ENCODE measurements at regions not wholly inside any gene's neighbourhood (a gene's known extent, or its start where the extent isn't known, plus 50 kb on each side); places are given as distances from the start of the nearest gene placed in this dataset.

- TF ChIP-seq CTCF (IDR thresholded peaks at IDR 0.05; ENCODE audit: extremely low read depth, insufficient read depth, missing control alignments), result no peak
- in situ Hi-C loops (cut with MboI; ENCODE audit: low pct_unique_long_range_greater_than_20kb, low sequenced_read_pairs, unreplicated experiment), result no loop called here
- DNase-seq (ENCODE audit: low spot score), result no peak
Observed at GRCh38 chr4:188826393-188826792, 687.2 kb downstream of the TRIML1 start.

GRCh38 chr4:188839704-188840103 lies 700.5 kb downstream of the TRIML1 start:
- DNase-seq (ENCODE audit: low spot score), result no peak
- TF ChIP-seq CTCF (IDR thresholded peaks at IDR 0.05; ENCODE audit: extremely low read depth, insufficient read depth, missing control alignments), result no peak
- in situ Hi-C loops (cut with MboI; ENCODE audit: low pct_unique_long_range_greater_than_20kb, low sequenced_read_pairs, unreplicated experiment), result no loop called here

GRCh38 chr4:188841523-188841922 lies 702.3 kb downstream of the TRIML1 start:
- TF ChIP-seq CTCF (IDR thresholded peaks at IDR 0.05; ENCODE audit: extremely low read depth, insufficient read depth, missing control alignments), result no peak
- in situ Hi-C loops (cut with MboI; ENCODE audit: low pct_unique_long_range_greater_than_20kb, low sequenced_read_pairs, unreplicated experiment), result no loop called here
- no peak for DNase-seq (ENCODE audit: low spot score)

GRCh38 chr4:188854436-188854835 lies 715.2 kb downstream of the TRIML1 start:
- in situ Hi-C loops (cut with MboI; ENCODE audit: low pct_unique_long_range_greater_than_20kb, low sequenced_read_pairs, unreplicated experiment), result no loop called here
- TF ChIP-seq CTCF (IDR thresholded peaks at IDR 0.05; ENCODE audit: extremely low read depth, insufficient read depth, missing control alignments), result no peak
- no peak for DNase-seq (ENCODE audit: low spot score)

- in situ Hi-C loops (cut with MboI; ENCODE audit: low pct_unique_long_range_greater_than_20kb, low sequenced_read_pairs, unreplicated experiment), result no loop called here
- DNase-seq (ENCODE audit: low spot score), result no peak
- no peak for TF ChIP-seq CTCF (IDR thresholded peaks at IDR 0.05; ENCODE audit: extremely low read depth, insufficient read depth, missing control alignments)
Observed at GRCh38 chr4:188858696-188859095, 719.5 kb downstream of the TRIML1 start.

GRCh38 chr4:188864741-188865140 lies 725.5 kb downstream of the TRIML1 start:
- no peak for TF ChIP-seq CTCF (IDR thresholded peaks at IDR 0.05; ENCODE audit: extremely low read depth, insufficient read depth, missing control alignments)
- in situ Hi-C loops (cut with MboI; ENCODE audit: low pct_unique_long_range_greater_than_20kb, low sequenced_read_pairs, unreplicated experiment), result no loop called here
- no peak for DNase-seq (ENCODE audit: low spot score)

GRCh38 chr4:188867796-188868195 lies 728.6 kb downstream of the TRIML1 start:
- no peak for TF ChIP-seq CTCF (IDR thresholded peaks at IDR 0.05; ENCODE audit: extremely low read depth, insufficient read depth, missing control alignments)
- no peak for DNase-seq (ENCODE audit: low spot score)
- in situ Hi-C loops (cut with MboI; ENCODE audit: low pct_unique_long_range_greater_than_20kb, low sequenced_read_pairs, unreplicated experiment), result no loop called here
